A549 (cell line): ENCODE measurements at regions not wholly inside any gene's neighbourhood (a gene's known extent, or its start where the extent isn't known, plus 50 kb on each side); places are given as distances from the start of the nearest gene placed in this dataset.

Experiments
- CEBPB ChIP-seq, 2 experiments: fragments of >200 bp in 1 of 2; sonication (Bioruptor Twin) in 1 of 2; formaldehyde crosslinking in 1 of 2; IDR thresholded peaks; 2 replicates each; pipeline ENCODE4 v1.6.1; 2012 to 2016
- E2F6 ChIP-seq: IDR thresholded peaks from 2 replicates; pipeline ENCODE4 v1.6.1; 2012; ENCODE audit warnings: low read depth, borderline replicate concordance
- EHMT2 ChIP-seq: fragments of 200-600 bp; sonication (generic); IDR thresholded peaks from 2 replicates; pipeline ENCODE4 v1.6.1; 2016; ENCODE audit warnings: antibody characterized with exemption, low read depth, mild to moderate bottlenecking, moderate library complexity
- JUN ChIP-seq, 2 experiments: fragments of >200 bp; sonication (Bioruptor Twin); formaldehyde crosslinking; IDR thresholded peaks; 2 replicates in 1 of 2; 3 replicates in 1 of 2; pipeline ENCODE4 v1.6.1; 2016 to 2017
- MAFK ChIP-seq: fragments of 450-650 bp; IDR thresholded peaks from 2 replicates; pipeline ENCODE4 v1.6.1; 2014; ENCODE audit not compliant: partially characterized antibody
- MAX ChIP-seq: IDR thresholded peaks from 2 replicates; pipeline ENCODE4 v1.6.1; 2012
- MYC ChIP-seq: IDR thresholded peaks from 2 replicates; pipeline ENCODE4 v1.6.1; 2012; ENCODE audit warnings: mild to moderate bottlenecking, inconsistent platforms, low read length, improper control_type of control experiment, borderline replicate concordance
- POLR2A ChIP-seq: IDR thresholded peaks from 2 replicates; pipeline ENCODE4 v1.6.1; 2012; ENCODE audit warnings: mild to moderate bottlenecking, low read length
- REST ChIP-seq: fragments of 200-600 bp; sonication (generic); IDR thresholded peaks from 2 replicates; pipeline ENCODE4 v1.6.1; 2016; ENCODE audit warnings: antibody characterized with exemption, mild to moderate bottlenecking, moderate library complexity
- RNF2 ChIP-seq: fragments of 200-600 bp; sonication (generic); IDR thresholded peaks from 2 replicates; pipeline ENCODE4 v1.6.1; 2016; ENCODE audit warnings: low read depth, mild to moderate bottlenecking, antibody characterized with exemption, moderate library complexity, borderline replicate concordance
- TF ChIP-seq, protein P1 (sequence below): fragments of 150-350 bp; IDR thresholded peaks from 2 replicates; pipeline ENCODE4 v1.6.1; 2014; ENCODE audit warnings: low read depth, mild to moderate bottlenecking, low read length
- TF ChIP-seq, protein P2 (sequence below): fragments of >200 bp; sonication (Bioruptor Twin); formaldehyde crosslinking; IDR thresholded peaks from 3 replicates; pipeline ENCODE4 v1.5.1; 2016
- TF ChIP-seq, protein P3 (sequence below): fragments of >200 bp; sonication (Bioruptor Twin); formaldehyde crosslinking; IDR thresholded peaks from 2 replicates; pipeline ENCODE4 v1.6.1; 2016

DNA sequence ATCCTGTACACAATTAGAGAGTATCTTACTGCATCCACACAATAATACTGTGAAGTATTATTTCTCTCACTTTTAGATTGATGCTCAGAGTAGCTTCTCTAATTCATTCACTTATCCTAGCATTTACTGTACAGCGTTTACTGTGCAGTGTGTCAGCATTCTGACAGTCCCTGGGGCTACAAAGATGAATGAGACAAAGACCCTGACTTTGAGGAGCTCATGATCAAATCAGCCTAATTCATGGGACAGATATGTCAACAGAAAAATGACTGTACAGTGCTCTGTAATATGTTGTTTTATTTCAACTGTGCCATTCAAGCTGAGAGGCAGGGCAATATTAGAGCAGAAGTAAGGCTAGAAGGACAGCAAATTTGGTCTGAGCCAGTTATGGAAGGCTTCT lies 152.5 kb downstream of the ZNF648 start:
- TF ChIP-seq, protein P1, sequence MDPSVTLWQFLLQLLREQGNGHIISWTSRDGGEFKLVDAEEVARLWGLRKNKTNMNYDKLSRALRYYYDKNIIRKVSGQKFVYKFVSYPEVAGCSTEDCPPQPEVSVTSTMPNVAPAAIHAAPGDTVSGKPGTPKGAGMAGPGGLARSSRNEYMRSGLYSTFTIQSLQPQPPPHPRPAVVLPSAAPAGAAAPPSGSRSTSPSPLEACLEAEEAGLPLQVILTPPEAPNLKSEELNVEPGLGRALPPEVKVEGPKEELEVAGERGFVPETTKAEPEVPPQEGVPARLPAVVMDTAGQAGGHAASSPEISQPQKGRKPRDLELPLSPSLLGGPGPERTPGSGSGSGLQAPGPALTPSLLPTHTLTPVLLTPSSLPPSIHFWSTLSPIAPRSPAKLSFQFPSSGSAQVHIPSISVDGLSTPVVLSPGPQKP: no peak
- TF ChIP-seq, protein P2, sequence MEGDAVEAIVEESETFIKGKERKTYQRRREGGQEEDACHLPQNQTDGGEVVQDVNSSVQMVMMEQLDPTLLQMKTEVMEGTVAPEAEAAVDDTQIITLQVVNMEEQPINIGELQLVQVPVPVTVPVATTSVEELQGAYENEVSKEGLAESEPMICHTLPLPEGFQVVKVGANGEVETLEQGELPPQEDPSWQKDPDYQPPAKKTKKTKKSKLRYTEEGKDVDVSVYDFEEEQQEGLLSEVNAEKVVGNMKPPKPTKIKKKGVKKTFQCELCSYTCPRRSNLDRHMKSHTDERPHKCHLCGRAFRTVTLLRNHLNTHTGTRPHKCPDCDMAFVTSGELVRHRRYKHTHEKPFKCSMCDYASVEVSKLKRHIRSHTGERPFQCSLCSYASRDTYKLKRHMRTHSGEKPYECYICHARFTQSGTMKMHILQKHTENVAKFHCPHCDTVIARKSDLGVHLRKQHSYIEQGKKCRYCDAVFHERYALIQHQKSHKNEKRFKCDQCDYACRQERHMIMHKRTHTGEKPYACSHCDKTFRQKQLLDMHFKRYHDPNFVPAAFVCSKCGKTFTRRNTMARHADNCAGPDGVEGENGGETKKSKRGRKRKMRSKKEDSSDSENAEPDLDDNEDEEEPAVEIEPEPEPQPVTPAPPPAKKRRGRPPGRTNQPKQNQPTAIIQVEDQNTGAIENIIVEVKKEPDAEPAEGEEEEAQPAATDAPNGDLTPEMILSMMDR: no peak
- TF ChIP-seq MAX: no peak
- no peak for TF ChIP-seq REST
- TF ChIP-seq POLR2A: no peak
- no peak for TF ChIP-seq MAFK
- no peak for TF ChIP-seq E2F6
- TF ChIP-seq JUN (IDR thresholded peaks at IDR 0.05): no peak
- no peak for TF ChIP-seq RNF2
- TF ChIP-seq, protein P3, sequence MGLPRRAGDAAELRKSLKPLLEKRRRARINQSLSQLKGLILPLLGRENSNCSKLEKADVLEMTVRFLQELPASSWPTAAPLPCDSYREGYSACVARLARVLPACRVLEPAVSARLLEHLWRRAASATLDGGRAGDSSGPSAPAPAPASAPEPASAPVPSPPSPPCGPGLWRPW: no peak
- TF ChIP-seq MYC: no peak
- TF ChIP-seq CEBPB (IDR thresholded peaks at IDR 0.05): no peak
- TF ChIP-seq EHMT2: no peak
